Hippocampal formation (tissue), 2 donors: ENCODE measurements at regions not wholly inside any gene's neighbourhood (a gene's known extent, or its start where the extent isn't known, plus 50 kb on each side); places are given as distances from the start of the nearest gene placed in this dataset.
"Not testable (repeated sequence)": the region's sequence is repeated elsewhere in the genome, so short reads cannot be mapped to it uniquely, and the experiment has no call there.

ENCODE experiments used
- DNase-seq, 2 donors: peaks; one replicate each; lab custom pipeline; 2025; lab: John Stamatoyannopoulos, UW

DNA sequence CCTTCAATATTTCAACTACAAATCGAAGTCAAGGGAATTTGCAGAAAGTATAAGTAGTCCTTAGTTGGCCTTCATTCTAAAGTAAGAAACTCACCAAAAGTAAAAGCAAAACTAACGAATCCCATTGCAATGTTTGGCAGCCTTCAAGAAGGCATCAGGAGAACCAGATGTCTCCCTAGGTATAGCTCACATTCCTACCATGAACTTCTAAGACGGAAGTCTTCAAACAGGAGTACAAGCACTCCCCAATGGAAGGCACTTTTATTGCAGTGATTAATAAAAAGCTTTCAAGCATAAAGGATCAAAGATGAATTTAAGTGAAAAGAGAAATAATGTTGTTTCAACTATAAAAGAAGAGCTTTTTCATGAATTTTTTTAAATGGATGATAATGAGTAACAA is 236.0 kb upstream of the NR5A2 start:
- DNase-seq: no peak

DNA sequence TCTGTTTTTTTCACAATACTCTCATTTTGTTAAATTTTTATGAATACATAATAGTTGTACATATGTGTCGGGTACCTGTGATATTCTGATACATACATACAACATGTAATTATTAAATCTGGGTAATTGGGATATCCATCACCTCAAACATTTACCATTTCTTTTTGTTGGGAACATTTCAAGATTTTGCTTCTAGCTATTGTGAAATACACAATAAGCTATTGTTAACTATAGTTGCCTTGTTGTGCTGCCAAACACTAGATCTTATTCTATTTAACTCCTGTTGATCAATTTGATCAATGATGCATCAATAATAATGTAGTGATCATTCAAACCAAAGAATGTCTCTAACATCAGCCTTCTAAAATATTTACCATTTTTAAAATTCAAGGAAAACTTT is 234.6 kb upstream of the NR5A2 start:
- no peak for DNase-seq

DNA sequence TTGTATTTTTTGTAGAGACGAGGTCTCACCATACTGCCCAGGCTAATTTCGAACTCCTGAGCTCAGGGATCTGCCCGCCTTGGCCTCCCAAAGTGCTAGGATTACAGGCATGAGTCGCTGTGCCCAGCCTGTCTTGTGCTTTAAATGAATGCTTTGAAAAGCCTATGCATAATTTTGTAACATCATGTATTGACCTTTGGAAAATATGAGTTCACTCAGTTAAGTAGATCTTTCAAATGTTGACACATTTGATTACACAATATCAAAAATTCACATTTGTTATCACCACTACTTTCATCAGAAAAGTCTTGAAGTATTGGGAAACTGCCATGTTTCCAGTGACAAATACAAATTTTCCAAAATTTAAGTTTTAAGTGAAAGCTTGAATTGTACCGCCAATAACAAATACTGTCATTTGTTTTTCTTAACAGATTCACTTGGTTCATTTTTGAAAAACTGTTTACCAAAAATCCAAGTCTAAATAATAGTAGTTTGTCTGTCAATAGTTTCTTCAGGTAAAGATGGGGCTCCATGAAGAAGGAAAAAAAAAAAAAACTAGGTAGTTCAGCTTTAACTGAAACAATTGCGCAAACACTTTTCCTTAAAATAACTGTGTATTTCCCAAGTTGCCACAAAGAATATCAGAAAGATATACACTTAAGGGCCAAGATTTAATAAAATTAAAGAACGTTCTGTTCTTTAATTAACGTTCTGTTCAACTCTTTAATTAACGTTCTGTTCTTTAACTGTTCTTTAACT is 233.2 kb upstream of the NR5A2 start:
- no peak for DNase-seq

DNA sequence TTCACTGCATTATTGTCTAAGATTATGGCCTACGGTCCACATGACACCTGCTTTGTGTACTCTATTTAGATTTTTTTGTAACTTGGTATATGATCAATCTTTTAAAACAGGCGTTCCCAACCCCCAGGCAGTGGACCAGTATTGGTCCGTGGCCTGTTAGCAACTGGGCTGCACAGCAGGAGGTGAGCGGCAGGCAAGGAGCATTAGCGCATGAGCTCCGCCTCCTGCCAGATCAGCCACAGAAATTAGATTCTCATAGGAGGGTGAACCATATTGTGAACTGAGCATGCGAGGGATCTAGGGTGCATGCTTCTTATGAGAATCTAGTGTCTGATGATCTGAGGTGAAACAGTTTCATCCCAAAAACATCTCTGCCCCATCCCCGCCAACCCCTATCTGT is 228.4 kb upstream of the NR5A2 start:
- DNase-seq: no peak

DNA sequence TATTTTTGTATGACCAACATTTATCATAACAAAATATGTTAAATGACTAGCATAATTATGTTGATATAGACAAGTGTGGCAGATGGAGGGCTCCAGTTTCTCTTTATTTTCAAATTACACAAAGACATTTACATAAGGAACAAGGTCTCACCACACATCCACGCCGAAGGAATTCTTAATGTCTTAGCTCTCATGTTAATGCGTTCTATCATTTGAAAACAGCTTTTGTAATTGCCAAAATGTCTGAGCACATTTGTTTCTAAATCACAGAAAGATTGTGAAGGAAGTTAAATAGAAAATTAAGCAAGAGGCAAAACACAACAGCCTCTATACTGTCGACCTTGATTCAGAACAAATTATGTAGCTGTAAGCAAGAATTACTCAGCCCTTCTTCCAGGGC is 223.0 kb upstream of the NR5A2 start:
- DNase-seq: no peak

DNA sequence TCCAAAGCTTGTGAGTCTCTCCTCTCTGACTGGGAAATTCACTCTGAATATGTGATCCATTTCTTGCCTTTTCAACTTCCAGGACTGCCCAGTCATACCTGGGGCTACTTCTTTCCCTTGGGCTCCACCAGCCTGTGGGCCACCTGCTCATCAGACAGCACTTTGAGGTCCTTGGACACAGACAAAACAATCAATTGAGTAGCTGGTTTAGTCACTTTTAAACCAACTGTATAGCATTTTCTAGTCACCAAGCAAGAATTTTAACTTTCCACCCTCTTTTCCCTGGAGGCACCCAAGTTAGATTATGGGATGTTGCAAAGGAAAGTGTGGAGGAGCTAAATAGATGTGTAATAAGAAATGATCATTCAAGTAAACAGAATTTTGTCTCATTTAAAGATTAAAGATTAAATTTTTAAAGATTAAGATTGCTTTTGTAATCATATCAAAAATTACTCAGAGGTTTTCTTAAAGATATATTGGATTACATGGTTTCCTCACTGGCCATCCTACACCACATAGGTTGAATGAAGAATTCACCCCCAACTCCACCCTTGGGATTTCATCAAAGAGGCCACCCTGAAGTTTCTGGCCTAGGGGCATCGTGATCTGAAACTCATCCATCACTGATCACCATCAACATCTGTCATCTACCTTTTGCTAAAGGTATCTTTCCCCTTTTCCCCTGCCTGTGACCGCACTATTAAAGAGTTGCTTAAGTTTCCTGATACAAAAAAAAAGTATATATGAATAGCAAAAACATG is 219.2 kb upstream of the NR5A2 start:
- no peak for DNase-seq

DNA sequence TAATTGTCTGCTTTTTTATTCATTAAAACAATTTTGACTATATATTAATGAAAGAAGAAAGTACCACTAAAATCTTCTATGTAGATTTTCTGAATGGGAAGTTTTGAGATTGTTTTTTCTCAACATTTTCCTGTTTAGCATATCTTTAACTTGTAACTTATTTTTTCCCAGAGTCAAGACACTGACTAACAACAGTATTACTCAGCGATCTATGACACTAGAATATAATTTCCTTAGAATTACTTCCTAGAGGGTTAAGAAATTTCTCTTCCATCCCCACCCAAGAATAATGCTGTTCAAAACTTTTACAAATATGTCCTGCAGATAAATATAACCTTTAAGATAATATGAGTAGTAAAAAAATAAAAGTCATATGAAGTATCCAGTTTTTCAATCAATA is 218.2 kb upstream of the NR5A2 start:
- DNase-seq: no peak

DNA sequence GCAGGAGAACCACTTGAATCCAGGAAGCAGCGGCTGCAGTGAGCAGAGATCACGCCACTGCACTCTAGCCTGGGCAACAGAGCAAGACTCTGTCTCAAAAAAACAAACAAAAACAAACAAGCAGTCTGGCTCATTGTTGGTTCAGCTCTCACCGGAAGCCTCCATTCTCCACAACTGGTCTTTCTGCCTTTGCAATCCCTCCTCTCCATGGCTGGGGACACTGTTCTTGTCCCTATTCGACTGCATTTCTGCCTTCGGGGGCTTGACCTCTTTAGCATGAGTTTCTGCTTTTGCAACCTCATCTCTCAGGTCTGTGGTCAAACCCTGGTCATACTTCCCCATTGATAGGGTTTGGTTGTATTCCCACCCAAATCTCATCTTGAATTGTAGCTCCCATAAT is 216.3 kb upstream of the NR5A2 start:
- DNase-seq: no peak

DNA sequence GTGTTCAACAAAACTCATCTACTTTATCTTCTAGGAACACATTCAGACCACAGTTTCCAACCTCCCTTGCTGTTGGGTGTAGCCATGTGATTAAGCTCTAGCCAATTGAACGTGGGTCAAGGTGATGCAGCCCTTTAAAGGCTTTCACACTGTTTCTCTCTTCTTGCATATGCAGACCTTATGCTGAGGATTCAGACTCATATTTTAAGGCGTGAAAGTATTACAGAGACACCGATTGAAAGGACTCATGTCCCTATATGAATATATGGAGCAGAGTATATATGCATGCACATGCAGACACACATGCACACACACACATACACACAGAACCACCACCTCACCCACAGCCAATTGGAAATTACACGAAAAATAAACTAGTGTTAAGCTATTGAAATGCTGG is 214.3 kb upstream of the NR5A2 start:
- no peak for DNase-seq

DNA sequence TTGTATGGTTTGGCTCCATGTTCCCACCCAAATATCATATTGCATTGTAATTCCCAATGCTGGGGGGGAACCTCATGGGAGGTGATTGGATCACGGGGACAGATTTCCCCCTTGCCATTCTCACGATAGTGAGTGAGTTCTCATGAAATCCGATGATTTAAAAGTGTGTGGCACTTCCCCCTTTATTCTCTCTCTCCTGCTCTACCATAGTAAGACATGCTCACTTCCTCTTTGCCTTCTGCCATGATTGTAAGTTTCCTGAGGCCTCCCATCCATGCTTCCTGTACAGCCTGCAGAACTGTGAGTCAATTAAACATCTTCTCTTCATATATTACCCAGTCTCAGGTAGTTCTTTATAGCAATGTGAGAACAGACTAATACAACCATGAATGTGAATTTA is 211.6 kb upstream of the NR5A2 start:
- no peak for DNase-seq

DNA sequence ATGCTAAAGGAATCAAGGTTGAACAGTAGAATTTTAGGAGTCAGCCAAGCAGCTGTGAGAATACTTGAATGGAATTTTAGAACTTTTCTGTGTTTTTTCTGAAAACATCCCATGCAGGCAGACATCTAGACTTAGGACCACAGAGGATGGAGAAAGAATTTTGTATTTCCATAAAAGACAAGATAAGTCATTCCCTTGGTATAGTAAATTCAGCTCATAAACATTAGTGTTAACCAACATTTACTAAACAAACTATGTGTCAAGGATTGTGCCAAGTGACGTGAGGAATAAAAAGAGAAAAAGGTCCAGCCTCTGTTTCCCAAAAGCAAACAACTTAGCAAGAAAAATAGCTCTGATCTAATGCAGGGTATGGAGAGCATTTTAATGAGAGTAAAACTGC is 210.2 kb upstream of the NR5A2 start:
- no peak for DNase-seq

DNA sequence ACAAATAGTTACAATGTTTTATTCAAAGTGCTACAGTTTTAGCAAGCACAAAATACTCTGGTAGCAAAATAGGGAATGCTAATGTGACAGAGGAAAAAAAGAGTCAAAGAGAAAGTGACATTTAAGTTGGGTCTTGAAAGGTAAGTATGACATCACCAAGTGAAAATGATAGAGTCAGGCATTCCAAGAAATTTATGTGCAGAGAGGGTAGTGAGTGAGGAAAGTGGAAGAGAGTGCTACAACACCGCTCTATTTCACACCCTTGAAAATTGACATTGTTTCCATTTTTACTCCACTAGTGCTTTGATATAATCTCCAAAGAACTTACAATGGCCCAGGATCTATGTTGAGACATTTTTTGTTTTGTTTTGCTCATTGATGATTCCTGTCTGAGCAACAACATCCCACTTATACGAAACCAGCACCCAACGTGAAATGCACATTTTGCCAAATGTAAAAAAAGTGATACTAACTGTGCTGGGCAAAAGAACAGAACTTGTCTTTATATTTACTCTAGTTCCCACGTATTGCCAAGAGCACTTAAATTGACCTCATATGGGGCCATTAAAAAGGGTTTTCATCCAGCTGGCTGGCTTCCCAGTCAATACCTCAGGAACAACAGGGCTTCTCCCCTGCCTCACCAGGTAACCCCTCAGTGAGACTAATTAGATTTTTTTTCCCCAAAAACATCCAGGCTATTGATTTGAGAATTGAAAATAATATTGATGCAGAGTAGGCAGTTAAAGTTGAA is 206.3 kb upstream of the NR5A2 start:
- no peak for DNase-seq

DNA sequence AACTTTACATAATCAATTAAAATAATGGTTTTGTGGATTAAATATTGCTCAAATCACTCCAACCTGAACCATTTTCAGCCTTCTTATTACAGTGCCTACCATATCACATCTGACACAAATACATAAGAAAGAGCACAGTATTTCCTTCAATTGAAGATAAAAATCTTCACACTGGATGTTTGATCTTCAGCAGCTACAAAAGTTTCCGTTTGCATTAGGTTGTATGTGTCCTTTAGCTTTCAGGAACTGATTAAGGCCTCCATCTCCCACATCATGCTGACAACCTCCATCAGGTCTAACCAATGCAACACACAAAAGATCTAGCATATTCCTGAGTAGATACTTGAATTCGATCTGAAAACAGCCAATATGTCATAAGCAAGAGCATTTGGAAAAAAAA is 195.1 kb upstream of the NR5A2 start:
- DNase-seq: no peak

DNA sequence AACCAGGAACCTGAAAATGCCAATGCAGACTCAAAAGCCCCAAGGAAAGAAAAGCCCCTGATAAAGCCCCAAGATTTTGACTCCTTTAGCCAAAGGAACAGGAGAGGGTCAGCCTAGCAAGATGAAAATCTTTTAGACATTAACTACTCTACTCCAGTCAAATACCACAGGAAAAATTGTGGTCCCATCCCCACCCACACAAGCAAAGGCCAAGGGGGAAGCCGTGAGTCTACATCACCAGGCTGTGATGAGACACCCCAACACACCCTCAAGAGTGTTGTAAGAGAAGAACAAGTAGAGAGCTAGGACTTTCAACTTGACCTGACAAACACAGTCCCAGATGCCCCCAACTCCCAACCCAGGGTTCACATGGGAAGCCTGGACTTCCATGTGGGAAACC is 192.8 kb upstream of the NR5A2 start:
- DNase-seq: no peak

DNA sequence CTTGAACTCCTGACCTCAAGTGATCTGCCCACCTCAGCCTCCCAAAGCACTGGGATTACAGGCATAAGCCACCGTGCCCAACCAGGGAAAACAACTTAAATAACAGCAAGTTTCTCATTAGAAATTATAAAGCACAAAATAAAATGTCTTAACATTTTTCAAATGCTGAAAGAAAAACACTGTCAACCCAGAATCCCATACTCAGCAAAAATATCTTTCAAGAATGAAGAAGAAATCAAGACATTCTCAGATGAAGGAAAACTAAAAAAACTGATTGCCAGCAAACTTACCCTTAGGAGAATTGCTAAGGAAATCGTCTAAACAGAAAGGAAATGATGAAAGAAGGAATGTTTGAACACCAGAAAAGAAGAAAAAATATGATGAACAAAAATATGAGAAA is 191.1 kb upstream of the NR5A2 start:
- DNase-seq: no peak

DNA sequence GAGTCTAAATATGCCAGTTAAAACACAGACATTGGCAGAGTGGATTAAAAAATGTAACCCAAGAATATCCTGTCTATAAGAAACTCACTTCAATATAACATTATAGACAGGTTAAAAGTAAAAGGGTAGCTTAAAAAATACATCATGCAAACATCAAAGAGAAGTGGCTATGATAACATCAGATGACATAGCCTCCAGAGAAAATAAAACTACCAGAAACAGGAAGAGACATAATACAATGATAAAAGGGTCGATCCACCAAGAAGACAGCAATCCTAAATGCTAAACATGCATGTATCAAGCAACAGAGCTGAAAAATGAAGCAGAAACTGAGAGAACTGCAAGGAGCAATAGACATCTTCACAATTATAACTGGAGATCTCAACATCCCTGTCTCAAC is 190.2 kb upstream of the NR5A2 start:
- DNase-seq: no peak

DNA sequence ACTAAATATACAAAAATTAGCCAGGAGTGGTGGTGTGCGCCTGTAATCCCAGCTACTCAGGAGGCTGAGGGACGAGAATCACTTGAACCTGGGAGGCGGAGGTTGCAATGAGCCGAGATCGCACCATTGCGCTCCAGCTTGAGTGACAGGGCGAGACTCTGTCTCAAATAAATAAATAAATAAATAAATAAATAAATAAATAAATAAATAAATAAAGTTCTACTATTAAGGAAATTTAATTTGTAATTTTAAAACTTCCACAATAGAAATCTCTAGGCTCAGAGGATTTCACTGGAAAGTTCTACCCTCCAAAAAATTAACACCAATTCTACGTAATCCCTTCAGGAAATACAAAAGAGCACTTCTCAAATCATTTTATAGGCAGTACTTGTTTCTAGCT is 187.9 kb upstream of the NR5A2 start:
- not testable (repeated sequence) for DNase-seq

DNA sequence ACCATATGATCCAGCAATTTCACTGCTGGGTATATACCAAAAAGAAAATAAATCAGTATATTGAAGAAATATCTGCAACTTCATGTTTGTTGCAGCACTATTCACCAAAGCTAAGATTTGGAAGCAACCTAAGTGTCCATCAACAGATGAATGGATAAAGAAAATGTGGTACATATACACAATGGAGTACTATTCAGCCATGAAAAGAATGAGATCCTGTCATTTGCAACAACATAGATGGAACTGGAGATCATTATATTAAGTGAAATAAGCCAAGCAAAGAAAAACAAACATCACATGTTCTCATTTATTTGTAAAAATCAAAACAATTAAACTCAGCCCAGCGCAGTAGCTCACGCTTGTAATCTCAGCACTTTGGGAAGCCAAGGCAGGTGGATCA is 184.4 kb upstream of the NR5A2 start:
- not testable (repeated sequence) for DNase-seq

DNA sequence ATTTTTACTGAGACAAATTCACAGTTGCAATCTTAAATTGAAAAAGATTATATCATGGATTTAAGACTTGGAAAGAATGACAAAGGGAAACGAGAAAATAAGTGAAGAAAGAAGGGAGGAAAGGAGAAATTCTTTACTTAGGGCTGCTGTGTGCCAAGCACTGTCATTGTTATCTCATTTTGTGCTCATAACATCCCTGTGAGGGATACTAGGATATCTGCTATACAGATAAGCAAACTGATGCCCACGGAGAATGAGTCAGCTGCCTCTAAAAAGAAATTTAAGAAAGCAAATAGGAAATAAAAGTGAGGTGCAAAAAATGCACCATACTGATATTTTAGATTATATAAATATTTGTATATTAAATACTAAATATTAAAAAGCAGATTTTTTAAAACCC is 183.6 kb upstream of the NR5A2 start:
- no peak for DNase-seq

DNA sequence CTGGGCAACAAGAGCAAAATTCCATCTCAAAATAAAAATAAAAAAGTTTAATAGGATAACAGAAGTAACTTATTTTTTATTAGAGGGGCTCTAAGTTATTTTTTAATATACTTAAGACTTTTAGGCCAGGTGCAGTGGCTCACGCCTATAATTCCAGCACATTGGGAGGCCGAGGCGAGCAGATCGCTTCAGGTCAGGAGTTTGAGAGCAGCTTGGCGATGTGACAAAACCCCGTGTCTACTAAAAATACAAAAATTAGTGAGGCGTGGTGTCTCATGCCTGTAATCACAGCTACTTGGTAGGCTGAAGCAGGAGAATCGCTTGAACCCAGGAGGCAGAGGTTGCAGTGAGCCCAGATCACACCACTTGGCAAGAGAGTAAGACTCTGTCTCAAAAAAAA is 180.5 kb upstream of the NR5A2 start:
- DNase-seq: no peak

DNA sequence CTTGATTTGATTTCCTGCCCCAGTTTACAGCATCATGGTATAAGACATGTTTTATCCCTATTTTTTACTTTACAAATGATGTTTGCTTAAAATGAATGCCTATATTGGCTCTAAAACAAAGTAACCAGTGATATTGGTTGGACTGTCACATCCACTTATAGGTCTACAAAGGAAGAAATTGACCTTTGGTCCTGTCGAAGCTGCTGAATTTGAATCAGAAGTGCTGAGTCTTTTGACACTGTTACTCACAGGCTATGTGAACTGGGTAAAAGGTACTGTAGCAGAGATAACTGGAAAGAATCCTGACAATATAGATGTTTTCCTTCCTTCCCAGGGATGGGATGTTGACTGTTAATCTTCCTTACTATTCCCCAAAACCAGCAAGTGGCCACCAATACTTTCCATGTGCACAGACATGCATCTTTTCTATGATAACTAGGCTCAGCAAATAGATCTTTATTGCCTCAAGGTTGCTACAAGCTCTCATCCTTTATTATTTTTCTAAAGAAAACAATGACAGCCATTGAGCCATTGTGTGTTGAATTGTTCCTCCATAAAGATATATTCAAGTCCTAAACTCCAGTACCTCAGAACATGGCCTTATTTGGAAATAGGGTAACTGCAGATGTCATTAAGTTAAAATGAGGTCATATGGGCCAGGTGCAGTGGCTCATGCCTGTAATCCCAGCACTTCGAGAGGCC is 175.9 kb upstream of the NR5A2 start:
- no peak for DNase-seq

DNA sequence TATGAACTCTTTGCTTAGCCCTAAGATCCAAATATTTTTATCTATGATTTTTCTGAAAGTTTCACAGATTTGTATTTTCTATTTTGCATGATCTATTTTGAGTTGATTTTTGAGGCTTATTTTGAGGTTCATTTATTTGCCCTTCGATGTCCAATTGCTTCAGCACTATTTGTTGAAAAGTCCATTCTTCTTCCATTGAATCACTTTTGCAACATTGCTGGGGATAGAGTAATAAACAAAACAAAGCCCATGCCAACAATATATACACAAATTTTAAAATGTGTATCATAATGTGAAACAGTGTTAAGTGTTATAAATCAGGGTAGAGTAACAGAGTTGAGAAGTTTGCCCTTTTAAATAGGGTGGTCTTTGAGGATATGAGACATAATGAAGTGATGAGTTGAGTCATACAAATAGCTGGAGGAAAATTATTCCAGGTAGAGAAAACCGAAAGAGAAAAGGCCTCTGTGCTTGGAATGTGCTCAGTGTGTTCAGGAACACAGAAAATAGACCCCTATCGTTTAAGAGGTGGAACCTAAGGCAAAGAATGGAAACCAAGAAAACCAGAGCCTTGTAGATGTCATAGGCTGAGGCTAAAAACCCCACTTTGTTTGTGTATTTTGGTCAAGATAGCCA is 172.7 kb upstream of the NR5A2 start:
- DNase-seq: no peak
